ACHN (cell line): ENCODE measurements at regions not wholly inside any gene's neighbourhood (a gene's known extent, or its start where the extent isn't known, plus 50 kb on each side); places are given as distances from the start of the nearest gene placed in this dataset.

Experiments used
- DNase-seq: peaks from one replicate; pipeline ENCODE4 v3.0.0-alpha.2; 2015
- in situ Hi-C: cut with HindIII; loops from 2 replicates; pipeline ENCODE4 v1.10.0; 2017; ENCODE audit warnings: low sequenced_read_pairs, low pct_ligation_motif_present, low pct_unique_long_range_greater_than_20kb

GRCh38 chr17:53428913-53429312 lies 393.8 kb upstream of the KIF2B start:
- no peak for DNase-seq
- in situ Hi-C loops: no loop called here

- no peak for DNase-seq
- in situ Hi-C loops: no loop called here
Observed at GRCh38 chr17:53426505-53426904, 396.2 kb upstream of the KIF2B start.

- no peak for DNase-seq
- in situ Hi-C loops: no loop called here
Observed at GRCh38 chr17:53420035-53420641, 402.6 kb upstream of the KIF2B start.

GRCh38 chr17:53409588-53409987 lies 413.1 kb upstream of the KIF2B start:
- in situ Hi-C loops: no loop called here
- DNase-seq: no peak

GRCh38 chr17:53406907-53407306 lies 415.8 kb upstream of the KIF2B start:
- no peak for DNase-seq
- in situ Hi-C loops: no loop called here

- no peak for DNase-seq
- in situ Hi-C loops: no loop called here
Observed at GRCh38 chr17:53391197-53391596, 431.5 kb upstream of the KIF2B start.

GRCh38 chr17:53390575-53390974 lies 432.2 kb upstream of the KIF2B start:
- in situ Hi-C loops: no loop called here
- DNase-seq: no peak

- in situ Hi-C loops: no loop called here
Observed at GRCh38 chr17:53387745-53388144, 435.0 kb upstream of the KIF2B start.

GRCh38 chr17:53353919-53354351 lies 468.8 kb upstream of the KIF2B start:
- DNase-seq: no peak
- in situ Hi-C loops: no loop called here

More at GRCh38 chr17:53387745-53388144, 435.0 kb upstream of the KIF2B start:
- no peak for DNase-seq

GRCh38 chr17:53344778-53345177 lies 477.9 kb upstream of the KIF2B start:
- DNase-seq: no peak
- in situ Hi-C loops: no loop called here

- peak; percentile 35 for DNase-seq
- in situ Hi-C loops: no loop called here
Observed at GRCh38 chr17:53336281-53336680, 486.4 kb upstream of the KIF2B start.

GRCh38 chr17:53335443-53335842 lies 487.3 kb upstream of the KIF2B start:
- in situ Hi-C loops: no loop called here

GRCh38 chr17:53330756-53331155 lies 492.0 kb upstream of the KIF2B start:
- no peak for DNase-seq
- in situ Hi-C loops: no loop called here

More at GRCh38 chr17:53335443-53335842, 487.3 kb upstream of the KIF2B start:
- DNase-seq: no peak

- in situ Hi-C loops: no loop called here
- DNase-seq: no peak
Observed at GRCh38 chr17:53321651-53322050, 501.1 kb upstream of the KIF2B start.

- in situ Hi-C loops: no loop called here
- no peak for DNase-seq
Observed at GRCh38 chr17:53319947-53320346, 502.8 kb upstream of the KIF2B start.

GRCh38 chr17:53316988-53317387 lies 505.7 kb upstream of the KIF2B start:
- in situ Hi-C loops: no loop called here
- DNase-seq: no peak

- DNase-seq: no peak
- in situ Hi-C loops: no loop called here
Observed at GRCh38 chr17:53316073-53316472, 506.7 kb upstream of the KIF2B start.

GRCh38 chr17:53314521-53314920 lies 508.2 kb upstream of the KIF2B start:
- in situ Hi-C loops: no loop called here
- no peak for DNase-seq

GRCh38 chr17:53313746-53314145 lies 509.0 kb upstream of the KIF2B start:
- in situ Hi-C loops: no loop called here
- peak; percentile 50 for DNase-seq

- in situ Hi-C loops: no loop called here
- DNase-seq: no peak
Observed at GRCh38 chr17:53278466-53278865, 544.3 kb upstream of the KIF2B start.

GRCh38 chr17:53273126-53273525 lies 549.6 kb upstream of the KIF2B start:
- in situ Hi-C loops: no loop called here
- DNase-seq: no peak
